Medulla oblongata (tissue), 1 donor: ENCODE measurements at regions not wholly inside any gene's neighbourhood (a gene's known extent, or its start where the extent isn't known, plus 50 kb on each side); places are given as distances from the start of the nearest gene placed in this dataset.

Experiments used
- DNase-seq: peaks from one replicate; pipeline ENCODE4 v3.0.0-alpha.2; 2015; ENCODE audit errors: extremely low spot score

DNA sequence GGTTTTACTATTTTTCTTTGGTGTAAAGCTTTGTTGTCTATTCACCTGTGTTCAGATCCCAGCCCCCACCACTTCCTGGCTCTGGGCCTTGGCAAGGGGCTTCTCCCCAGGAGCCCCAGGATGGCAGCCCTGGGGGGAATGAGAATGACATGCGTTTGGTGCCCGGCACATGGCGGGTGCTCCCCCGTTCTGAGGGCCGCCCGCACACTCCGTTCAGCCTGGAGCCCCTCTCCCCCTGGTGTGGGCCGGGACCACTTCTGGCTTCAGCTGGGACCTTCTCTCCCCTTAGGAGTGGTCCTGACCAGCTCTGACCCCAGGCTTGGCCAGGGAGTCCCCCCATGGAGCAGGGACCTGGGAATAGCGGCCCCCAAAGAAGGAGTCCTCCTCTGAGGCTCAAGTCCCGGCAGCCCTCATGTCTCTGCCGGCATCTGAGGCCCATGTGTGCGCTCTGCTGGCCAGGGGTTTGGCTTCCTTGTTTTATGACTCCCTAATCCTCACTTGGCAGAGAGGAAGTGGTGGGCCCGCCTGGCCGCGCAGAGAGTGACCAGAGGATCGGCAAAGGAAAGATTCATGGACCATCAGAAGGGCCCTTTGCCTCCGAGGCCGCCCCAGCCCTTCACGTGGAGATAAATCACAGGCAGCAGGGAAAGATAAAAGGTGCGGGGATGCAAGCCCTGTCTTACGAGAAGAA, 57.0 kb upstream of the LMX1B start:
- DNase-seq, result no peak

- peak; percentile 66 for DNase-seq
Observed at GRCh38 chr9:126558051-126558665, 55.6 kb upstream of the LMX1B start.

- no peak for DNase-seq
Observed at GRCh38 chr9:126559296-126559695, 54.4 kb upstream of the LMX1B start.

DNA sequence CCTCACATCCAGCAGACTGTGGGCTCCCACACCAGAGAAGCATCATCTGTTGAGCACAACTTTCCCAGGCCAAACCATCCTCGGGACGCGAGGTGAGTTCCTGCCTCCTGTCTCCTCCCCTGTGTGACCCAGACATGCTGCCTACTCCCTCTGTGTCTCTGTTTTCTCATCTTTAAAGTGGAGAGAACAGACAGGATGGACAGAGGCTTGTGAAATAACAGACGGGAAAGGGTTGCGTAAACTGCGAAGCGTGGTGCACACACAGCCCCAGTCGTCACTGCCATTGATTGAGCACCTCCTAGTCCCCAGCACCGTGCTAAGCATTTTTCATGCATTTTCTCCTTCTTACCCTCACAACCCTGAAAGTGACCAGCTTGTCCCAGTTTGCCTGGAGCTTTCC, 52.1 kb upstream of the LMX1B start:
- no peak for DNase-seq

GRCh38 chr9:126563556-126563955, 50.2 kb upstream of the LMX1B start:
- no peak for DNase-seq
